HG03045 (cell line): ENCODE measurements at regions not wholly inside any gene's neighbourhood (a gene's known extent, or its start where the extent isn't known, plus 50 kb on each side); places are given as distances from the start of the nearest gene placed in this dataset.
"Not testable (repeated sequence)": the region's sequence is repeated elsewhere in the genome, so short reads cannot be mapped to it uniquely, and the experiment has no call there.

Source experiments
- ATAC-seq: cut with Tn5 transposase; IDR thresholded peaks from one replicate; pipeline ENCODE4 v1.9.1; 2021; ENCODE audit warnings: mild to moderate bottlenecking, moderate library complexity; ENCODE audit not compliant: unreplicated experiment

DNA sequence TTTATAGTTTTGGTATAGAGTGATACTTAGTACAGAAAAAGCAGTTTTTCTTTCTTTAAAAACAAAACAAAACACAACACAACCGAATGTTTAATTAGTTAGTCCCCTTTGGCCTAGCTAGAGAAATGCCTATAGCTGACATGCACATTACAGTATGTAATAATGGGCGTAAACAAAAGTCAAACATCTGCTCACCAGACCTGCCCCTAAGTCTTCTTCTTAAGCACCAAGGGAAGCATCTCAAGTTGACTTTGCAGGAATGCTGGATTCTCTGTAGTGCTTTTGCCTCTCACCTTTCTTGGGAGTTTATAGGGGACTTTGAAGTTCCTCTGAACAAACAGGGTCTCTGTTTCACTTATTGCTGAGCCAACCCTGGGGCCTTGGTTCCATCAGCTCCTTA is 143.7 kb downstream of the TM2D1 start:
- no peak for ATAC-seq

DNA sequence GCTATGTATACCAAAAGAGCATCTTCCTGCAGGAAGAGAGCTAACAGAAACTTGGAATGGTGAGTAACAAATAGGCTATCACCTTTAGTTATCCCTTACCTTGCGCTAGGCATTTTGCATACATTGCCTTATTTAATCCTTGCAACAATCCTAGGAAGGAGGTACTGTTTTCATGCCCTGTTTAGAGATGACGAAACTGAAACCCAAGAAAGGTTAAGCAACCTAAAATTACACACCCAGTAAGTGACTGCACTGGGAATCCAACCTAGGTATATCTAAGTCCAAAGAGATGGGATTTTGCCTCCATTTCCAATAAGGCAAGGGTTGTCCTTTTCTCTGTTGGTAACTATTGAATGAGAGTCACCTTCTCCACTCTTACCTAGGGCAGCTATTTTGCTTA is 144.5 kb downstream of the TM2D1 start:
- no peak for ATAC-seq

DNA sequence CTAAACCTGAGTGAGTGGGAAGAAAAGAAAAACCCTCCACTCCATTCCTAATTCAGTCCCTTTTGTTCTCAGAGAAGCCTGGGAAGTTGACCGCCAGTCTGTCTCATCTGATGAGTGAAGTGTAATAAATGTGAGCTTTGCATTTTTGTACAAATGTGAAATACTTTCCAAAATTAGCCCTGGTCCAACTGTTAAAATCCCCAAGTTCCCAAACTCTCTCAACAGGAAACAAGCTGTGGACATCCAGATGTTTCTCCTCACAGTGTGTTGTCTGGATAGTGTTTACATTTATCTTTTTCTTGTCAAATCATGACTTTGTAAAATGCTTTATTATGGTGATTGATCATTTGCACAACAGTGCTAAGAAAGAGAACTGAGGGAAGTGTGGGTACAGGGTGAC is 145.1 kb downstream of the TM2D1 start:
- ATAC-seq, result no peak

DNA sequence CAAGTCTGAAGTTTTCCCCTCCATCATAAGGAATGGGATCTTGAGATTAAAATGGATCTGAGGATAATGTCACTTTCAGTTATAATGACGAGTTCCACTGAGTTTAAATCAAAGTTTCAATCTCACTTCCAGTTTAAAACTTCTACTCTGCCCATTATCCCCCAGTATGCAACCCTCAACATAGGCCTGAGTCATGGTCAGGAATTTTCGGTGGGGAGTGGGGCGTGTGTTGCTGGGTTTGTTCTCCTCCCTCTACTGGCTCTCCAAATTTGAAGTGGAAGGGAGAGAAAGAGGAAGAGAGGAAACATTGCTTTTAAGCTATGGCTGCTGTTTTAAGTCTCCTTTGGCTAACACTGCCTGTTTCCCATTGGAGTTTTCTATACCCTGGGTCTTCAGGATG is 152.9 kb downstream of the TM2D1 start:
- ATAC-seq, result no peak

DNA sequence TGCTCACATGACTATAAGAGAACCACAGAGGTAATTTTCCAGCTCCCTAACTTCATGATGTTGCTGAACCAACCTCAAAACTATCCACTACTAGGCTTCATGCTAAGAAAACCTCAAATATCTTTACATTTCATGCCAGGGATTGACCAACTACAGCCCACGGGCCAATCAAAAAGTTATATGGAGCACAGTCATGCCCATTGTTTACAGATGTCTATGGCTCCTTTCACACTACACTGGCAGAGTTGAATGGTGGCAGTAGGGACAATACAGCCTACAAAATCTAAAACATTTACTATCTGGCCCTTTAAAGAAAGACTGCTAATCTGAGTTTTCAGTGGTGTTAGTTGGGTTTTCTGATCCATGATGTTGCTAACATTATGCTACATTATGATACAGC is 154.8 kb downstream of the TM2D1 start:
- ATAC-seq, result no peak

DNA sequence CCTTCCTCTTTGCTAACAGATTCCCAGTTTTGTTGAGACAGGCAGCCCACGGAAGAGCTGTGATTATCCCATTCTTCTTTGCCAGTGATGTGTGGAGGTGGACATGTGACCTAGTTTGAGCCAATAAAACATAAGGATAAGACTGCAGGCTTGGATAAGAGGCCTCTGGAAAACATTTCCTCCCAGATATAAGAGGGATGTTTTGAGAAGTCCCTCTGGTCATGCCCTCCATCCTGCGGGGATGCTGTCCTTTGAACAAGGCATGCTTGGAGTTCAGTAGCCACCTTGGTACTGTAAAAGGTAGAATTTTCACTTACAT is 155.7 kb downstream of the TM2D1 start:
- no peak for ATAC-seq

DNA sequence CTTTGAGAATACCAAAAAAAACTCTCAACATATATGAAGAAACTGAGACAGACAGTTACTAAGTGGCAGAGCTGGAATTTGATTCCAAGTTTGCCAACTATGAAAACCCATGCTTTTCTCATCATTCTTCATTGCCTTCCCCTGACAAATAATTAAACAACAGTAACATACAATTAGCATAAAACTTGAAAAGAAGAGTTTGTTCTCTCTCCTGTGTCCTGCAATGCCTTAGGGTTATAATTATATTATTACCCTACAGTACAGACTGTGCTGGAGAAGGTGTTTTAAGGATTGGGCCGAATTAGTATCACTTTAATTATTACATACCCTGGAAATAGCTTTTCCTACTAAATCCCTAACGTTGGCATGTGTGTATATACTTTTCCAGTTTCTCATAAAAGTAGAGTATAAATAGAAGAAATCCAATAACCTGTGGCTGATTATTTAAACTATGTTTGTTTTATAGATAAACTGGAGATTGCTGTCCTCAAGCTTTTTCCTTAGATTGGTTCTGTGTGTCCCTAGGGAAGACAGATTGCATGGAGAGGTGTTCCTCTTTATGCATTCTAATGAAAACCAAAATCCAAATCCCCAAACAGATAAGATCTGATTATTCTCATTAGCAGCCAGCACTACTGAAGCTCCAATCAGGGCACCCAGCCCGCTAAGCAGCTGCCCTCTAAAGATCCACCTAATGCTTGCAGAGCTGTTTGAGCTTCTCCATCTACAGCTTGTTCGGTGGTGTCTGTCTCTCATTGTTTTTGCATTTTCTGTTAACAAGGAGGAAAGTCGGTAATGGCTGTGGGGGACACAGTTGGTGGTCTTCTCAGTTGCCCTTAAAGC is 156.3 kb downstream of the TM2D1 start:
- no peak for ATAC-seq

DNA sequence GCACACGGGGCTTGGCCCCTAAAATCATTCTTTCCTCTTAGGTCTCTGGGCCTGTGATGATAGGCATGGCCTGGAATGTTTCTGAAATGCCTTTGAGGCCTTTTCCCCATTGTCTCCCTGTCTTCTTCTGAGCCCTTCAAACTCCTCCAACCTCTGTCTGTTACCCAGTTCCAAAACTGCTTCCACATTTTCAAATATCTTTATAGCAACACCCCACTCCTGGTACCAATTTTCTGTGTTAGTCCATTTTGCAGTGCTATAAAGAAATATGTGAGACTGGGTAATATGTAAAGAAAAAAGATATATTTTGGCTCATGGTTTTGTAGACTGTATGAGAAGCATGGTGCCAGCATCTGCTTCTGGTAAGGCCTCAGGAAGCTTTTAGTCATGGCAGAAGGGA is 158.8 kb downstream of the TM2D1 start:
- no peak for ATAC-seq

DNA sequence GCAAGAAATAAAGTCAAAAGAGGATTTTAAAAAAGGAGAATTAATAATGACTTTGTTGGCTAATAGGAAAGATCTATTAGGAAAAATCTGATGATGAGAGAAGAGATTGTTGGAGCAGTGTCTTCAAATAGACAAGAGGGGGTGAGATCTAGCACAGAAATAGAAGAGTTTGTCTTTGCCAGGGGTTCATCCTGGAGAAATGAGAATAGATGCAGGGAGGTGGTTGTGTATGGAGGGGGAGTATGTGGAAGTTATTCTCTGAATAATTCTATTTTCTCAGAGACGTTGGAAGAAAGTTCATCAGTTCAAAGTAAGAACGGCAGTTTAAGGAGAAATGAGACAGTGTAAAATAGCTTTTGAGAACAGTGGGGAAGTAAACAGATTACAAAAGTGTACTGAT is 161.3 kb downstream of the TM2D1 start:
- ATAC-seq, result no peak

DNA sequence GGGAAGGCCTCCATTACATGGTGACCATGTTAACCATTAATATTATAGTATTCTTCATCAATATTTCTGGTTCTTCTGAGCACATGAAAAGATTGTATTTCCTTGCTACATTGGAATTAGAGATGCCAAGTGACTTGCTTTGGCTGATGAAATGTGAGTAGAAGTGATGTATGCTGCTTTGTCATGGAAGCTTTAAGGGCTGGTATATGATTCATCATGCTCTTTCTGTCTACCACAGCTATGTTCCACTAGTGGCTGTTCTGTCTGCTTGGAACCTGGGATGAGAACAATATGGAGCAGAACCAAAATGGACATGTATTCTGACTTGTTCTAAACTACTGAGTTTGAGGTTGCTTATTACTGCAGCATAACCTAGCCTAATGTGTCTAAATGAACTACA is 163.3 kb downstream of the TM2D1 start:
- ATAC-seq, result no peak

DNA sequence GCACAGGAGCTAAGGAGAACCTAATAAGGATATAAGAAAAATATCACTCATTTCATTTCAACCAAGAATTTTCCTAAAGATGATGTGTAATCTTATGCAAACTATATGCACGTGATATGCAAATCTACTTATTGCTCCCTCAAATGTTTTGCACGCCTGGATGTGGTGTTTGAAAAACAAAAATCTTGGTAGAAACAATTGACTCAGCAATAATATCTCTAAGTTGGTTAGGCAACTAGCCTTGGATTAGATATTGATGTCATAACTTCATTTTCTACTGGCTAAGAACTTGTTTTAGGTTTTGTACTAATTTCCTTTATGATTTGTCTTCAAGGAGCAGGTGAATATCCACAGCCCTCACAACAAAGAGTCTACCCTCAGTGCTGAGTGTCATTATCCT is 164.6 kb downstream of the TM2D1 start:
- no peak for ATAC-seq

DNA sequence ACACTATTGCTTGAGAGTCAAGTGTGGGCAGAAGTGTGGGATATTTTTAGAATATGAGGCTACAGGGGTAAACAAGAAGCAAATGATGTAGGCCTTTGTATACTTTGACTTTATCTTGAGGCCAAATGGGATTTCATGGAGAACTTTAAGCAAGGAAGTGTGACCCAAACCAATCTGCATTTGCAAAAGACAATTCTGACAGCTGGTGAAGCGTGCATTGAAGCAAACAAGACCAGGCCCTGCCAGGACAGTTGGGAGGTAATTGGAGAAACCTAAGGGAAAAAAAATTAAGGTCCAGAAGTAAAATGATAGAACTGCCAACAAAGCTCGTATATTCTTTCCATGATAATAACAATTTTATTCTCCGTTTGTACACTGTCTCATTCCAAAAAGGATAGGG is 168.3 kb downstream of the TM2D1 start:
- no peak for ATAC-seq

DNA sequence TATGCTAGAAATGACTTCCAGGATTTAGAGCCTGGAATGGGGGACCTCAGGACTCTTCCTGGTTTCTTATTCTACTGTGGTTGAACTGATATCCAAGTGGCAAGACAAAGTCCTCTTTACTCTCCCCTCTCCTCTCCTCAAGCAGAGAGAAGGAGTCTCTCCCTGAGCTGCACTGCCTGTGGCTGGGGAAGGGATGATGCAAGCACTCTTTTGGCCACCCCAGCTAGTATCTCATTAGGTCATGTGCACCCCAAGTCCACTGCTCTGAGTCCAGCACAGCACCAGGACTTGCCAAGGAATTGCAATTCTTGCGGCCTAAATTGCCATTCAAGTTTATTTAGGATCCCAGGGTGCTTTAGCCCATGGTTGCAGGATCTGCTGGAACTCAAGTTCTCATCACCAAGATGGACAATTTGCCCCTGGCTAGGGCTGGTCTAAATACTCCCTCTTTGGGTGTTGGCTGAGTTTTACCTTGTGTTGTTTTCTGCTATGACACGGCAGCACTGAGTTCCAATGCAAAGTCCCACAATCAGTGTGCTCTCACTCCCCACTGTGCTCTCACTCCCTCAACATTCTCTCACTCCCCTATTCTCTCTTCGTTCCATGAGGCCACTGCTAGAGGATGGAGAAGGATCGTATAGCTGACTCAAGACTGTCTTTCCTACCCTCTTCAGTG is 172.2 kb downstream of the TM2D1 start:
- ATAC-seq, result no peak

DNA sequence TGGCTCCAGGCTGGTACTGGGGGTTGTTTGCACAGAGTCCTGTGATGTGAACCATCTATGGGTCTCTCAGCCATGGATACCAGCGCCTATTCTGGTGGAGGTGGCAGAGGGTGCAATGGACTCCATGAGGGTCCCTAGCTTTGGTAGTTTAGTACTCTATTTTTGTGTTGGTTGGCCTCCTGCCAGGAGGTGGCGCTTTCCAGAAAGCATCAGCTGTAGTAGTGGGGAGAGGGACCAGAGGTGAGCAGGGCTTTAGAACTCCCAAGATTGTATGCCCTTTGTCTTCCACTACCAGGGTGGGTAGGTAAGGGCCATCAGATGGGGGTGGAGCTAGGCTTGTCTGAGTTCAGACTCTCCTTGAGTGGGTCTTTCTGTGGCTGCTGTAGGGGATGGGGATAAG is 177.6 kb downstream of the TM2D1 start:
- not testable (repeated sequence) for ATAC-seq

DNA sequence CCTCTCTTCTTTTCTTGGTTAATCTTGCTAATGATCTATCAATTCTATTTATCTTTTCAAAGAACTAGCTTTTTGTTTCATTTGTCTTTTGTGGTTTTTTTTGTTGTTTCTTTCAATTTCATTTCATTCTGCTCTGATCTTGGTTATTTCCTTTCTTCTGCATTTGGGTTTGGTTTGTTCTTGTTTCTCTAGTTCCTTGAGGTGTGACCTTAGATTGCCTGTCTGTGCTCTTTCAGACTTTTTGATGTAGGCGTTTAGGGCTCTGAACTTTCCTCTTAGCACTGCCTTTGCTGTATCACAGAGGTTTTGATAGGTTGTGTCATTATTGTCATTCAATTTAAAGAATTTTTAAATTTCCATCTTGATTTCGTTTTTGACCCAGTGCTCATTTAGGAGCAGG is 180.1 kb downstream of the TM2D1 start:
- ATAC-seq, result not testable (repeated sequence)

DNA sequence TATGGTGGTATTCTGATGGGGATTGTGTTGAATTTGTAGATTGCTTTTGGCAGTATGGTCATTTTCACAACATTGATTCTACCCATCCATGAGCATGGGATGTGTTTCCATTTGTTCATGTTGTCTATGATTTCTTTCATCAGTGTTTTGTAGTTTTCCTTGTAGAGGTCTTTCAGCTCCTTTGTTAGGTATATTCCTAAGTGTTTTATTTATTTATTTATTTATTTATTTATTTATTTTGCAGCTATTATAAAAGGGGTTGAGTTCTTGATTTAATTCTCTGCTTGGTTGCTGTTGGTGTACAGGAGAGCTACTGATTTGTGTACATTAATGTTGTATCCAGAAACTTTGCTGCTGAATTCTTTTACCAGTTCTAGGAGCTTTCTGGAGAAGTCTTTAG is 181.4 kb downstream of the TM2D1 start:
- ATAC-seq, result not testable (repeated sequence)

DNA sequence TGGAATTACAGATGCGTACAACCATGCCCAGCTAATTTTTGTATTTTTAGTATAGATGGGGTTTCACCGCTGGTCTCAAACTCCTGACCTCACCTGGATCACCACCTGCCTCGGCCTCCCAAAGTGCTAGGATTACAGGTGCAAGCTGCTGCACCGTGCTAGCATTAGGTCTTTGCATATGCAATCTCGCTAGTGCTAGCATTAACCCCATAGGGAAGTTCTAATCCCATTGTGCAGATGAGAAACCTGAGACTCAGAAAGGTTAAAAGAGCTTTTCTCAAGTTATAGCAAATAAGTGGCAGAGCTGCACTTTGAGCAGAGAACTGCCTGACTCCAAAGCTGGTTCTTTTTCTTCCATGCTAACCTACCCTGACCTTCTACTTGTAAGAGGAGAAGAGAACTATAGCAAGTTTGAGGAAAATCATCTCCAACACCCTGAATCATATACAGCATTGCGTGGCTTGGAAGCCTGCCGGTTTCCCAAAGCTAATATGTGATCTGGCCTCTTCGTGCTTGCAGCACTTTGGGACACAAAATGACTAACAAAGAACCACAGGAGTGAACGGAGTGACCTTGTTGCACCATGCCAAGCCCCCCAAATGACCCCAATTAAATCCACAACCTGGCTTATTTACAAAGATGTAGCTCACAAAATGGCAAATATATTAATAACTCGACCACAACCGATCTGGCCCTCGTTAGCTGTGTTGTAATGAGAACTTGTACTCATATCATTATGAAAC is 185.1 kb downstream of the TM2D1 start:
- ATAC-seq, result no peak

DNA sequence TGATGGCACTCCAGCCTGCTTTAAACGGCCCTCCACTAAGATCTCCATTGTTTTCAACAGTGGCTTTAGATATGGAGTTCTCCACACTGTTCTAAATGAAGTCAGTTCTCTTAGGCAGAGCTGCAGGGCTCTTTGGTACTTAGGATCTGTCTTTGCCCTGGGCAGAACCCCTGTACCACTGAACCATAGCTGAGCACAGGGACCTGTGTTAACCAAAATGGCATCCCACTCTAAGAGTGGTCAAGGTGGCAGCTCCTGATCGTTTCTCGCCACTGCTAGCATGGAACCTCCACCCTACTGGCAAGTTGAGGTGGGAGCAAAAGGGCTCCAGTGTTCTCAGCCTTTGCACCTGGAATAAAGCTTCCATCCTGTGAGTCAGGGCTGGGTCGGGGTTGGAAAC is 186.7 kb downstream of the TM2D1 start:
- no peak for ATAC-seq

DNA sequence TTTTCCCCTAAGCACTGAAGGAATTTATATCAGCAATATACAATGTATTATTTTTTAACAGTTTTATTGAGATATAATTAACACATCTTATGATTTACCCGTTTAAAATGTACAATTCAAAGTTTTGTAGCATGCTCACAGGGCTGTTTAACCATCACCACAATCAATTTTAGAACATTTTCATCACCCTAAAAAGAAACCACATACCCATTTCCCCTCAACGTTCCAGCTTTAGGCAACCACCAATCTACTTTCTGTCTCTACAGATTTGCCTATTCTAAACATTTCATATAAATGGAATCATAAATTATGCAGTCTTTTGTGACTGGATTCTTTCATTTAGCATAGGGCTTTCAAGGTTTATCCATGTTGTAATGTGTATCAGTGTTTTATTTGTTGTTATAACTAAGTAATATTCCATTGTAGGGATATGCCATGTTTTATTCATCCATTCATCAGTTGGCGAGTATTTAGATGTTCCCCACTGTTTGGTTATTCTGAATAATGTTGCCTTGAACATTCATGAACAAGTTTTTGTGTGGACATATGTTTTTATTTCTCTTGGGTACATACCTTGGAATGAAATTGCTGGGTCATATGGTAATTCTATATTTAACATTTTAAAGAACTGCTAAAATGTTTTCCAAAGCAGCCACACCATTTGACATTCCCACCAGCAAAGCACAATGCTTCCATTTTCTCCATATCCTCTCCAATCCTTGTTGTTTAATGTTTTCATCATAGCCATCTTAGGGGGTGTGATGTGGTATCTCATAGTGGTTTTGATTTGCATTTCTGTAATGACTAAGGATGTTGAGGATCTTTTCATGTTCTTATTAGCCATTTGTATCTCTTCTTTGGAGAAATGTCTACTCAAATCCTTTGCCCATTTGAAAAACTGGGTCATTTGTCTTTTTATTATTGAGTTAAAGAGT is 188.5 kb downstream of the TM2D1 start:
- ATAC-seq, result no peak

DNA sequence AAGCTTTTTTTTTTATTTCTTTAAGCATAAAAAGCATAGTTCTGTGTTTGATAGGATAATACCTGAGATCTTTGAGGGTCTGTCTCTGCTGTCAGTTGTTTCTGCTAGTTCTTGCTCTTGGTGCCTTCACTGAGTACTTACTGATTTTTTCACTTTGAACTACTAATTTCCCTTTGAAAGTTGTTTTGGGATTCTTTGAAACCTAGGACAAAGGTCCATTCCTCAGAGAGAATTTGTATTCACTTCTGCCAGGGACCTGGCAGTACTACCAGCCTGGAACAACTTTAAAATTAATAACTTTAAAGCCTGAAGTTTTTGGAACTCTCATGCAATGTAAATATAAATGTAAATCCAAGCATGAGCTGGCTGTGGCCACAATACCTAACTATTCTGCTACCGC is 190.1 kb downstream of the TM2D1 start:
- ATAC-seq, result no peak

DNA sequence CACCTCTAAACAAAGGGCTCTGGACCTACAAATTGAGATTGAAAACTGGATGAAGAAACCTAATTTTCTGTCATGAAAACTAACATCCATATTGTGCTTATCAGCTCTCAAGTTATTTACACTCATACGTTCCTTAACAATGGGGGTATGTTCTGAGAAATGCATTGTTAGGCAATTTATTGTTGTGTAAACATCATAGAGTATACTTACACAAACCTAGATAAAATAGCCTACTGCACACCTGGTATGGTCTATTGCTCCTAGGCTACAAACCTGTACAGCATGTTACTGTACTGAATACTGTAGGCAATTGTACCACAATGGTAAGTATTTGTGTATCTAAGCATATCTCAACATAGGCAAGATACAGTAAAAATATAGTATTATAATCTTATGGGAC is 191.4 kb downstream of the TM2D1 start:
- ATAC-seq, result no peak
